T-helper 2 cell treated with Interferon-gamma antibody and Interleukin-4, amounts not matched to agents 5 μg/mL and 100 μg/mL, for 36 hours (primary cell): ENCODE measurements at regions not wholly inside any gene's neighbourhood (a gene's known extent, or its start where the extent isn't known, plus 50 kb on each side); places are given as distances from the start of the nearest gene placed in this dataset.

Experiments used
- DNase-seq: peaks from one replicate; pipeline ENCODE4 v3.0.0; 2021; ENCODE audit warnings: low spot score
- H3K27ac Mint-ChIP-seq: one replicate; pipeline ENCODE4 v1.8.0; 2021; ENCODE audit warnings: mild to moderate bottlenecking, mixed read lengths
- H3K27me3 Mint-ChIP-seq: one replicate; pipeline ENCODE4 v1.8.0; 2021; ENCODE audit warnings: low read depth, mixed read lengths
- H3K36me3 Mint-ChIP-seq: one replicate; pipeline ENCODE4 v1.8.0; 2021; ENCODE audit warnings: low read depth, mixed read lengths
- H3K4me1 Mint-ChIP-seq: one replicate; pipeline ENCODE4 v1.8.0; 2021; ENCODE audit warnings: low read depth, mixed read lengths
- H3K4me3 Mint-ChIP-seq: one replicate; pipeline ENCODE4 v1.8.0; 2022; ENCODE audit warnings: mild to moderate bottlenecking, moderate library complexity, mixed read lengths
- H3K9me3 Mint-ChIP-seq: one replicate; pipeline ENCODE4 v1.8.0; 2021; ENCODE audit warnings: mixed read lengths

GRCh38 chr3:88403319-88403718 lies 253.6 kb downstream of the C3orf38 start:
- Mint-ChIP-seq H3K36me3 (no peaks in the 10 kb centered on the region), H3K4me1 (no peaks in the 10 kb centered on the region), H3K27me3 (peaks cover 4% of the 10 kb centered on the region), H3K9me3 (no peaks in the 10 kb centered on the region), H3K4me3 (no peak overlapping the region), H3K27ac (no peak overlapping the region)
- DNase-seq = no peak

- Mint-ChIP-seq H3K9me3 (no peaks in the 10 kb centered on the region), H3K4me3 (no peak overlapping the region), H3K36me3 (no peaks in the 10 kb centered on the region), H3K27me3 (no peaks in the 10 kb centered on the region), H3K4me1 (peaks cover 20% of the 10 kb centered on the region), H3K27ac (no peak overlapping the region)
- no peak for DNase-seq
Observed at GRCh38 chr3:88408097-88408496, 258.3 kb downstream of the C3orf38 start.

GRCh38 chr3:88408935-88409334 lies 259.2 kb downstream of the C3orf38 start:
- no peak for DNase-seq

GRCh38 chr3:88410259-88410658 lies 260.5 kb downstream of the C3orf38 start:
- Mint-ChIP-seq H3K27ac (no peak overlapping the region), H3K36me3 (no peaks in the 10 kb centered on the region), H3K4me1 (peaks cover 20% of the 10 kb centered on the region), H3K27me3 (no peaks in the 10 kb centered on the region), H3K4me3 (peak overlapping the region; percentile 14), H3K9me3 (no peaks in the 10 kb centered on the region)
- DNase-seq = no peak

More at GRCh38 chr3:88408935-88409334, 259.2 kb downstream of the C3orf38 start:
- H3K9me3 Mint-ChIP-seq = no peaks in the 10 kb centered on the region
- H3K27me3 Mint-ChIP-seq = no peaks in the 10 kb centered on the region
- no peaks in the 10 kb centered on the region for H3K36me3 Mint-ChIP-seq
- no peak overlapping the region for H3K4me3 Mint-ChIP-seq
- no peak overlapping the region for H3K27ac Mint-ChIP-seq
- peaks cover 20% of the 10 kb centered on the region for H3K4me1 Mint-ChIP-seq

- no peaks in the 10 kb centered on the region for H3K9me3 Mint-ChIP-seq
- H3K36me3 Mint-ChIP-seq = no peaks in the 10 kb centered on the region
- no peaks in the 10 kb centered on the region for H3K27me3 Mint-ChIP-seq
- no peak overlapping the region for H3K4me3 Mint-ChIP-seq
- DNase-seq = no peak
- H3K4me1 Mint-ChIP-seq = peaks cover 20% of the 10 kb centered on the region
- H3K27ac Mint-ChIP-seq = no peak overlapping the region
Observed at GRCh38 chr3:88412346-88412745, 262.6 kb downstream of the C3orf38 start.

- Mint-ChIP-seq H3K9me3 (no peaks in the 10 kb centered on the region), H3K27me3 (no peaks in the 10 kb centered on the region), H3K4me1 (peaks cover 4% of the 10 kb centered on the region), H3K4me3 (no peak overlapping the region), H3K27ac (no peak overlapping the region), H3K36me3 (no peaks in the 10 kb centered on the region)
- DNase-seq = no peak
Observed at GRCh38 chr3:88416436-88416835, 266.7 kb downstream of the C3orf38 start.

GRCh38 chr3:88418219-88418618 lies 268.5 kb downstream of the C3orf38 start:
- no peak for DNase-seq
- Mint-ChIP-seq H3K9me3 (no peaks in the 10 kb centered on the region), H3K36me3 (no peaks in the 10 kb centered on the region), H3K4me1 (no peaks in the 10 kb centered on the region), H3K4me3 (no peak overlapping the region), H3K27me3 (no peaks in the 10 kb centered on the region), H3K27ac (no peak overlapping the region)

GRCh38 chr3:88433568-88433967 lies 283.8 kb downstream of the C3orf38 start:
- Mint-ChIP-seq H3K36me3 (no peaks in the 10 kb centered on the region), H3K9me3 (no peaks in the 10 kb centered on the region), H3K27me3 (no peaks in the 10 kb centered on the region), H3K4me3 (no peak overlapping the region), H3K27ac (no peak overlapping the region), H3K4me1 (peaks cover 3% of the 10 kb centered on the region)
- DNase-seq = no peak

GRCh38 chr3:88434001-88434400 lies 284.2 kb downstream of the C3orf38 start:
- peaks cover 3% of the 10 kb centered on the region for H3K4me1 Mint-ChIP-seq
- no peaks in the 10 kb centered on the region for H3K27me3 Mint-ChIP-seq
- H3K4me3 Mint-ChIP-seq = no peak overlapping the region
- no peaks in the 10 kb centered on the region for H3K36me3 Mint-ChIP-seq
- H3K9me3 Mint-ChIP-seq = no peaks in the 10 kb centered on the region
- no peak for DNase-seq
- H3K27ac Mint-ChIP-seq = no peak overlapping the region

GRCh38 chr3:88440701-88441100 lies 290.9 kb downstream of the C3orf38 start:
- no peak for DNase-seq
- H3K4me3 Mint-ChIP-seq = no peak overlapping the region
- no peaks in the 10 kb centered on the region for H3K36me3 Mint-ChIP-seq
- H3K27me3 Mint-ChIP-seq = no peaks in the 10 kb centered on the region
- no peaks in the 10 kb centered on the region for H3K4me1 Mint-ChIP-seq
- no peaks in the 10 kb centered on the region for H3K9me3 Mint-ChIP-seq
- no peak overlapping the region for H3K27ac Mint-ChIP-seq

GRCh38 chr3:88443066-88443465 lies 293.3 kb downstream of the C3orf38 start:
- H3K9me3 Mint-ChIP-seq = no peaks in the 10 kb centered on the region
- H3K4me3 Mint-ChIP-seq = no peak overlapping the region
- no peaks in the 10 kb centered on the region for H3K27me3 Mint-ChIP-seq
- no peak overlapping the region for H3K27ac Mint-ChIP-seq
- DNase-seq = no peak
- no peaks in the 10 kb centered on the region for H3K4me1 Mint-ChIP-seq
- H3K36me3 Mint-ChIP-seq = no peaks in the 10 kb centered on the region

- no peaks in the 10 kb centered on the region for H3K4me1 Mint-ChIP-seq
- H3K27me3 Mint-ChIP-seq = no peaks in the 10 kb centered on the region
Observed at GRCh38 chr3:88444251-88444650, 294.5 kb downstream of the C3orf38 start.

GRCh38 chr3:88452228-88452627 lies 302.5 kb downstream of the C3orf38 start:
- no peak overlapping the region for H3K27ac Mint-ChIP-seq
- no peaks in the 10 kb centered on the region for H3K36me3 Mint-ChIP-seq
- no peak overlapping the region for H3K4me3 Mint-ChIP-seq
- no peak for DNase-seq
- no peaks in the 10 kb centered on the region for H3K4me1 Mint-ChIP-seq
- no peaks in the 10 kb centered on the region for H3K9me3 Mint-ChIP-seq
- no peaks in the 10 kb centered on the region for H3K27me3 Mint-ChIP-seq

More at GRCh38 chr3:88444251-88444650, 294.5 kb downstream of the C3orf38 start:
- H3K27ac Mint-ChIP-seq = no peak overlapping the region
- H3K36me3 Mint-ChIP-seq = no peaks in the 10 kb centered on the region
- no peaks in the 10 kb centered on the region for H3K9me3 Mint-ChIP-seq
- H3K4me3 Mint-ChIP-seq = no peak overlapping the region
- DNase-seq = no peak

GRCh38 chr3:88460369-88460768 lies 310.6 kb downstream of the C3orf38 start:
- H3K4me3 Mint-ChIP-seq = no peak overlapping the region
- H3K27me3 Mint-ChIP-seq = no peaks in the 10 kb centered on the region
- H3K9me3 Mint-ChIP-seq = peaks cover 14% of the 10 kb centered on the region
- no peaks in the 10 kb centered on the region for H3K4me1 Mint-ChIP-seq
- no peaks in the 10 kb centered on the region for H3K36me3 Mint-ChIP-seq
- DNase-seq = no peak
- no peak overlapping the region for H3K27ac Mint-ChIP-seq

- Mint-ChIP-seq H3K9me3 (peaks cover 30% of the 10 kb centered on the region), H3K27ac (no peak overlapping the region), H3K4me1 (no peaks in the 10 kb centered on the region), H3K36me3 (no peaks in the 10 kb centered on the region), H3K4me3 (no peak overlapping the region), H3K27me3 (no peaks in the 10 kb centered on the region)
- DNase-seq = no peak
Observed at GRCh38 chr3:88462230-88462629, 312.5 kb downstream of the C3orf38 start.
